ENCODE measurements at regions not wholly inside any gene's neighbourhood (a gene's known extent, or its start where the extent isn't known, plus 50 kb on each side); places are given as distances from the start of the nearest gene placed in this dataset.

- no peak for DNase-seq (ENCODE audit: low read depth)
- no peak overlapping the region for H3K4me3 ChIP-seq (ENCODE audit: low read depth, low read length)
- TF ChIP-seq CTCF (IDR thresholded peaks at IDR 0.05; ENCODE audit: insufficient read depth, low read length): no peak
Observed at GRCh38 chr18:52046842-52047241, 293.2 kb upstream of the DCC start.

GRCh38 chr18:52054324-52054723 is 285.7 kb upstream of the DCC start:
- TF ChIP-seq CTCF (IDR thresholded peaks at IDR 0.05; ENCODE audit: insufficient read depth, low read length): no peak
- no peak for DNase-seq (ENCODE audit: low read depth)
- H3K4me3 ChIP-seq (ENCODE audit: low read depth, low read length): no peak overlapping the region

- DNase-seq (ENCODE audit: low read depth): no peak
- TF ChIP-seq CTCF (IDR thresholded peaks at IDR 0.05; ENCODE audit: insufficient read depth, low read length): no peak
- H3K4me3 ChIP-seq (ENCODE audit: low read depth, low read length): no peak overlapping the region
Observed at GRCh38 chr18:52060607-52061304, 279.2 kb upstream of the DCC start.

GRCh38 chr18:52063923-52064322 is 276.1 kb upstream of the DCC start:
- DNase-seq (ENCODE audit: low read depth): no peak
- H3K4me3 ChIP-seq (ENCODE audit: low read depth, low read length): no peak overlapping the region
- TF ChIP-seq CTCF (IDR thresholded peaks at IDR 0.05; ENCODE audit: insufficient read depth, low read length): no peak

- TF ChIP-seq CTCF (IDR thresholded peaks at IDR 0.05; ENCODE audit: insufficient read depth, low read length): no peak
- H3K4me3 ChIP-seq (ENCODE audit: low read depth, low read length): no peak overlapping the region
- no peak for DNase-seq (ENCODE audit: low read depth)
Observed at GRCh38 chr18:52069201-52069600, 270.8 kb upstream of the DCC start.

- H3K4me3 ChIP-seq (ENCODE audit: low read depth, low read length): no peak overlapping the region
- no peak for TF ChIP-seq CTCF (IDR thresholded peaks at IDR 0.05; ENCODE audit: insufficient read depth, low read length)
- no peak for DNase-seq (ENCODE audit: low read depth)
Observed at GRCh38 chr18:52070291-52070756, 269.7 kb upstream of the DCC start.
